Keratinocyte (primary cell): ENCODE measurements at regions not wholly inside any gene's neighbourhood (a gene's known extent, or its start where the extent isn't known, plus 50 kb on each side); places are given as distances from the start of the nearest gene placed in this dataset.

Experiments used
- DNase-seq: peaks from one replicate; pipeline ENCODE4 v3.0.0-alpha.2; 2011; ENCODE audit warnings: low read depth, missing footprints, low spot score
- FAIRE-seq: peaks from 2 replicates; lab custom pipeline; 2011; peaks lifted over from hg19 to GRCh38; lab: Jason Lieb, UNC
- H2AFZ ChIP-seq: 2 replicates; pipeline ENCODE4 v1.6.0; 2012; ENCODE audit warnings: low read length, control low read depth, inconsistent platforms; ENCODE audit not compliant: control insufficient read depth
- H3K27ac ChIP-seq: 2 replicates; pipeline ENCODE4 v1.5.1; 2011; ENCODE audit warnings: low read length; ENCODE audit not compliant: control insufficient read depth, insufficient read depth
- H3K27me3 ChIP-seq: 3 replicates; pipeline ENCODE4 v1.6.0; 2011; ENCODE audit warnings: low read length; ENCODE audit not compliant: control insufficient read depth, insufficient read depth; ENCODE audit errors: extremely low read depth
- H3K36me3 ChIP-seq, 2 experiments: 2 replicates in 1 of 2; 3 replicates in 1 of 2; pipeline ENCODE4 v1.5.1; 2011; ENCODE audit warnings: low read length in 2 of 2, mild to moderate bottlenecking in 1 of 2; ENCODE audit not compliant: control insufficient read depth in 2 of 2, insufficient read depth in 2 of 2; ENCODE audit errors: extremely low read depth in 1 of 2
- H3K4me1 ChIP-seq: 3 replicates; pipeline ENCODE4 v1.5.1; 2011; ENCODE audit warnings: low read length; ENCODE audit not compliant: control insufficient read depth, insufficient read depth; ENCODE audit errors: extremely low read depth
- H3K4me2 ChIP-seq: 3 replicates; pipeline ENCODE4 v1.6.0; 2011; ENCODE audit warnings: low read depth, low read length; ENCODE audit not compliant: control insufficient read depth, insufficient read depth; ENCODE audit errors: extremely low read depth
- H3K4me3 ChIP-seq, 3 experiments: fragments of 200-600 bp in 1 of 3; sonication (generic) in 1 of 3; 2 replicates in 2 of 3; 3 replicates in 1 of 3; pipeline ENCODE4 v1.5.1; 2011 to 2016; ENCODE audit warnings: low read length in 3 of 3, mild to moderate bottlenecking in 3 of 3, control low read depth in 2 of 3, inconsistent platforms in 1 of 3, low read depth in 1 of 3, mixed read lengths in 1 of 3, mixed run types in 1 of 3, moderate library complexity in 1 of 3; ENCODE audit not compliant: control insufficient read depth in 2 of 3, insufficient read depth in 2 of 3; ENCODE audit errors: extremely low read depth in 1 of 3
- H3K79me2 ChIP-seq: 2 replicates; pipeline ENCODE4 v1.6.0; 2012; ENCODE audit warnings: low read length; ENCODE audit not compliant: control insufficient read depth, insufficient read depth
- H3K9ac ChIP-seq: 3 replicates; pipeline ENCODE4 v1.6.0; 2011; ENCODE audit warnings: low read length; ENCODE audit not compliant: control insufficient read depth, insufficient read depth; ENCODE audit errors: extremely low read depth
- H3K9me1 ChIP-seq: 3 replicates; pipeline ENCODE4 v1.6.0; 2011; ENCODE audit warnings: low read length; ENCODE audit not compliant: control insufficient read depth, insufficient read depth; ENCODE audit errors: extremely low read depth
- H3K9me3 ChIP-seq: 2 replicates; pipeline ENCODE4 v1.5.1; 2012; ENCODE audit warnings: low read depth, low read length; ENCODE audit not compliant: control insufficient read depth
- H4K20me1 ChIP-seq: 3 replicates; pipeline ENCODE4 v1.6.0; 2011; ENCODE audit warnings: low read length; ENCODE audit not compliant: control insufficient read depth, insufficient read depth; ENCODE audit errors: extremely low read depth
- CTCF ChIP-seq, 3 experiments: IDR thresholded peaks in 1 of 3; conservative IDR thresholded peaks in 1 of 3; optimal IDR thresholded peaks in 1 of 3; 2 replicates in 2 of 3; 3 replicates in 1 of 3; pipeline versions ENCODE3 to v1.5.1; 2011; ENCODE audit warnings: low read length in 3 of 3, mild to moderate bottlenecking in 3 of 3, moderate library complexity in 2 of 3, control low read depth in 1 of 3, inconsistent platforms in 1 of 3; ENCODE audit not compliant: insufficient read depth in 2 of 3; ENCODE audit errors: extremely low read depth in 1 of 3
- EZH2 ChIP-seq: IDR thresholded peaks from one replicate; pipeline ENCODE4 v1.6.1; 2012; ENCODE audit warnings: inconsistent platforms, mild to moderate bottlenecking, low read length, moderate library complexity
- dilution Hi-C: fragments of 300-500 bp; cut with MboI; formaldehyde crosslinking; loops from one replicate; pipeline ENCODE4 v1.7.0; 2020; ENCODE audit warnings: low sequenced_read_pairs; ENCODE audit not compliant: extremely low pct_ligation_motif_present

GRCh38 chr5:111948092-111948841 lies 191.3 kb upstream of the NREP start:
- no peak overlapping the region for H2AFZ ChIP-seq
- no peak overlapping the region for H3K4me3 ChIP-seq
- no peak overlapping the region for H3K9ac ChIP-seq
- H3K4me2 ChIP-seq: no peak overlapping the region
- H3K79me2 ChIP-seq: no peaks in the 10 kb centered on the region
- H3K36me3 ChIP-seq: no peaks in the 10 kb centered on the region
- FAIRE-seq: peak; percentile 80
- TF ChIP-seq CTCF (optimal IDR thresholded peaks at IDR 0.05 in 1 of 3, IDR thresholded peaks at IDR 0.05 in 1 of 3, conservative IDR thresholded peaks at IDR 0.05 in 1 of 3; ENCODE audit: extremely low read depth in 1 of 3, insufficient read depth in 2 of 3, low read length in 3 of 3): no peak
- no peak for TF ChIP-seq EZH2
- peak overlapping the region; percentile 35 for H3K27ac ChIP-seq
- no peaks in the 10 kb centered on the region for H3K9me1 ChIP-seq
- dilution Hi-C loops: no loop called here
- peaks cover 15% of the 10 kb centered on the region for H3K4me1 ChIP-seq
- no peaks in the 10 kb centered on the region for H3K27me3 ChIP-seq
- no peaks in the 10 kb centered on the region for H4K20me1 ChIP-seq
- DNase-seq: peak; percentile 55
- H3K9me3 ChIP-seq: no peaks in the 10 kb centered on the region

- H3K36me3 ChIP-seq: no peaks in the 10 kb centered on the region
- H3K27me3 ChIP-seq: no peaks in the 10 kb centered on the region
- peaks cover 21% of the 10 kb centered on the region for H3K4me1 ChIP-seq
- no peak overlapping the region for H3K9ac ChIP-seq
- no peaks in the 10 kb centered on the region for H3K79me2 ChIP-seq
- no peaks in the 10 kb centered on the region for H4K20me1 ChIP-seq
- no peak overlapping the region for H3K4me2 ChIP-seq
- dilution Hi-C loops: no loop called here
- H3K27ac ChIP-seq: no peak overlapping the region
- H2AFZ ChIP-seq: no peak overlapping the region
- no peak for FAIRE-seq
- H3K4me3 ChIP-seq: no peak overlapping the region
- DNase-seq: no peak
- H3K9me1 ChIP-seq: no peaks in the 10 kb centered on the region
- TF ChIP-seq CTCF (optimal IDR thresholded peaks at IDR 0.05 in 1 of 3, IDR thresholded peaks at IDR 0.05 in 1 of 3, conservative IDR thresholded peaks at IDR 0.05 in 1 of 3; ENCODE audit: extremely low read depth in 1 of 3, insufficient read depth in 2 of 3, low read length in 3 of 3) (no peak), EZH2 (no peak)
- H3K9me3 ChIP-seq: no peaks in the 10 kb centered on the region
Measured at GRCh38 chr5:111946556-111946955, 189.6 kb upstream of the NREP start.
